ENCODE measurements at regions not wholly inside any gene's neighbourhood (a gene's known extent, or its start where the extent isn't known, plus 50 kb on each side); places are given as distances from the start of the nearest gene placed in this dataset.

DNA sequence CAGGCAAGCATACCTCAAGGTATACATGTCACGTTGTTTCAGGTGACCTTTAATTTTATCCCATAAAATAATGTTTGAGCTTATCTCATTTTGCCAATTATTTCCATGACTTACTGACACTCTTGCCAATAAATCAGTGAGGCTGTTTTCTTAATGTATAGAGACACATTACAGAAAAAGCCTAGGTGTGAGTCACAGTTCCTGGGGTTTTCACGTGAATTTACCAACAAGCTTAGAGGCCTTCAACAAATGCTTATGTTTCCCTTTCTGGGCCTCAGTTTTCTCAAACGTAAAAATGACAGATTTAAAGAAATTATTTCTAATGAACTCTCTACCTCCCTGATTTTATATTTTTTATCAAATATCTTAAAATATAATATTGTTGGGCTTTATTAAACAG is 517.5 kb upstream of the SPHKAP start:
- in situ Hi-C loops (cut with HindIII; ENCODE audit: low sequenced_read_pairs), result no loop called here
- H3K4me3 ChIP-seq (ENCODE audit: low read depth, low read length), result no peak overlapping the region
- DNase-seq (ENCODE audit: low read depth, low spot score), result no peak
- TF ChIP-seq, protein P1, sequence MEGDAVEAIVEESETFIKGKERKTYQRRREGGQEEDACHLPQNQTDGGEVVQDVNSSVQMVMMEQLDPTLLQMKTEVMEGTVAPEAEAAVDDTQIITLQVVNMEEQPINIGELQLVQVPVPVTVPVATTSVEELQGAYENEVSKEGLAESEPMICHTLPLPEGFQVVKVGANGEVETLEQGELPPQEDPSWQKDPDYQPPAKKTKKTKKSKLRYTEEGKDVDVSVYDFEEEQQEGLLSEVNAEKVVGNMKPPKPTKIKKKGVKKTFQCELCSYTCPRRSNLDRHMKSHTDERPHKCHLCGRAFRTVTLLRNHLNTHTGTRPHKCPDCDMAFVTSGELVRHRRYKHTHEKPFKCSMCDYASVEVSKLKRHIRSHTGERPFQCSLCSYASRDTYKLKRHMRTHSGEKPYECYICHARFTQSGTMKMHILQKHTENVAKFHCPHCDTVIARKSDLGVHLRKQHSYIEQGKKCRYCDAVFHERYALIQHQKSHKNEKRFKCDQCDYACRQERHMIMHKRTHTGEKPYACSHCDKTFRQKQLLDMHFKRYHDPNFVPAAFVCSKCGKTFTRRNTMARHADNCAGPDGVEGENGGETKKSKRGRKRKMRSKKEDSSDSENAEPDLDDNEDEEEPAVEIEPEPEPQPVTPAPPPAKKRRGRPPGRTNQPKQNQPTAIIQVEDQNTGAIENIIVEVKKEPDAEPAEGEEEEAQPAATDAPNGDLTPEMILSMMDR (IDR thresholded peaks at IDR 0.05; ENCODE audit: low read depth, low read length), result no peak

DNA sequence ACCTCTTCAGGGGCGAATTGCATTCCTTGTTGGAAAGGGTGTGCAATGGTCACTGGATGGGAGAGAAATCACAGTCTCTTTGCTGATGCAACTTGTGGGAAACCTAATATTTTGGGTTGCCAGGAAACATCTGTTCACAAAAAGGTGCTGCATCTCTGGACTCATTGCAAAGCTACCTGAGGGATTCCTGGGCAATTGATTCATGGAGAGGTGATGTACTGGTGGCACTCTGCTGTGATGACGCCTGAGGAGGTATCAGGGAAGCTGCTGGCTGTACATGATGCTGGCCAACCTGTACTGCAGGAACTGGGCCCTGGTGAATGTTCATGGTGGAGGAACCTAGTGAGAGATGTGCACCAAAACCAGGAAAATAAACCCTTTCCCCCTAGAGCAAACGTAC is 516.0 kb upstream of the SPHKAP start:
- H3K4me3 ChIP-seq (ENCODE audit: low read depth, low read length), result no peak overlapping the region
- TF ChIP-seq, protein P1 (IDR thresholded peaks at IDR 0.05; ENCODE audit: low read depth, low read length), result no peak
- no peak for DNase-seq (ENCODE audit: low read depth, low spot score)
- in situ Hi-C loops (cut with HindIII; ENCODE audit: low sequenced_read_pairs), result no loop called here

DNA sequence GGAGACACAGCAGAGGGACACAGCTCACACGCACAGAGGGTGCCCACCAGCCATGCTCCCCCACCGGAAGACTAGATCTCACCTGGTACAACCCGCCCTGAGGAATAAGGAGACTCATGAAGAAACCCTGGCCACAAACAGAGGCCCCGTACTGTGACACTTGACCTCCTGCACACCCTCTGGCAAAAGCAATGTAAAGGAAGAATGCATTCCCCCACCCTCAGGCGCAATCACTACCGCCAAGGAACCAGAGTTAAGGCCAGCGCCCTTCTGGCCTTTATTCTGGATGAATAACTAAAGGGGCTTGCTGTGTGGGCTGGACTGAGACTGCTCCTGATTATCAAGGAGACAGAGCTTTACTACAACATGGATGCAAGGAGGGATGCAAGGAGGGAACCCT is 509.2 kb upstream of the SPHKAP start:
- in situ Hi-C loops (cut with HindIII; ENCODE audit: low sequenced_read_pairs), result no loop called here
- H3K4me3 ChIP-seq (ENCODE audit: low read depth, low read length), result no peak overlapping the region
- TF ChIP-seq, protein P1 (IDR thresholded peaks at IDR 0.05; ENCODE audit: low read depth, low read length), result no peak
- no peak for DNase-seq (ENCODE audit: low read depth, low spot score)

DNA sequence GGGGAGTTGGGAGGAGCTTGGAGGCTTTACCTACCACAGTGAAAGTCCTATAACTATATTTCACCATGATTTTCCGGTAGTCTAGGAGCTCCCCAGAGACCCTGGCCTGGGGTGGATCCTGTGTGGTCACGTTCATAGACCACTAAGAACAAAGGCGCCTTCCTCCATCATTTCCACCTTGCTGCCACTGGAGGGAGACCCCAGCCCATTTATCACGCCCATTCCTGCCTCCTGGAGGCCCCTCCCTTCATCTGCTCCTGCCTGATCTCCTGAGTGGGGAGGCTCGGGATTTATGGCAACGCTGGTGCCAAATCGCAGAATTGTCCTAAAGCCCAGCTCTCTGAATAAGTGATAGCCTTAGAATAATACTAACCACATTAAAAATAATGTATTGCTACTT is 507.6 kb upstream of the SPHKAP start:
- in situ Hi-C loops (cut with HindIII; ENCODE audit: low sequenced_read_pairs), result no loop called here
- peak; percentile 28 for DNase-seq (ENCODE audit: low read depth, low spot score)
- TF ChIP-seq, protein P1 (IDR thresholded peaks at IDR 0.05; ENCODE audit: low read depth, low read length), result peak; percentile 39
- H3K4me3 ChIP-seq (ENCODE audit: low read depth, low read length), result no peak overlapping the region

DNA sequence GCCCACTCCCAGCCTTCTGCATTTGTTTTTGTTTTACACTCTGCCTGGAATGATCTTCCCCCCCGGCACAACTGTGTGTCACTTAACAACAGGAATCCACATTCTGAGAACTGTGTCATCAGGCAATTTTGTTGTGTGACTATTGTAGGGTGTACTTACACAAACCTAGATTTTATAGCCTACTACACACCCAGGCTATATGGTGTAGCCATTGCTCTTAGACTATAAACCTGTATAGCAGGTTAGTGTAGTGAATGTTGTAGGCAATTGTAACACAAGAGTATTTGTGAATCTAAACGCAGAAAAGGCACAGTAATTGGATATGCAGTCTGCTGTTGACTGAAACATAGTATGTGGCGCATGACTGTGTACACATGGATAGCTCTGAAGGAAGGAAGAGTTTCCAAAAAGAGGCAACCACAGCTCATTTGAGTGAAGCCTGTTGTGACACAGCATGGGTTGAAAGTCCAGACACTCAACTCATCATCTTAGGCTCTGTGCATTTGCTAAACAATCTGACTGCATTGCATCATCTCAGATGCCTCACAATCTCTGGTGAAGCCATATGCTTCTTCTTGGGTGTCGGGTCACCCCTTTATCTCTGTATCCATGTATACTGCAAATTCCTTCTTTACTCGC is 506.6 kb upstream of the SPHKAP start:
- H3K4me3 ChIP-seq (ENCODE audit: low read depth, low read length), result no peak overlapping the region
- peak; percentile 32 for DNase-seq (ENCODE audit: low read depth, low spot score)
- in situ Hi-C loops (cut with HindIII; ENCODE audit: low sequenced_read_pairs), result no loop called here
- TF ChIP-seq, protein P1 (IDR thresholded peaks at IDR 0.05; ENCODE audit: low read depth, low read length), result no peak

DNA sequence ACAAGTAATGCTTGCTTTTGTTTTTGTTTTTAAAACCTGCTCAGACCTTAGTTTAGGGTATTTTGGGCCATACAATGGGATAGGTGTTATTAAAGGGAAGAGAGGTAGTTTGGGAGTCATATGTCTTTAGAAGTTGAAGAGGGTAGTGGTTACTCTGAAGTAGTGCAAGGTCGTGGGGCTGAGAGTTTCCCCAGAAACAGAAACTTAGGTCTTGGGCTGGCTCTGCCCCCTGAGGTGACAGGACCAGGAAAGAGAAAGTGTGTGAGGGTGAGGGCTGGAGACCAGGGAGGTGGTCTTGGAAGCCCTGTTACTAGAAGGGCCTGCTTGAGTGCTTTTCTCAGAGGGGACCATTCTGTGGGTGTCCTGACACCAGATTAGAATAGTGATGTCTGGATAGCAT is 500.5 kb upstream of the SPHKAP start:
- TF ChIP-seq, protein P1 (IDR thresholded peaks at IDR 0.05; ENCODE audit: low read depth, low read length), result no peak
- no peak for DNase-seq (ENCODE audit: low read depth, low spot score)
- no peak overlapping the region for H3K4me3 ChIP-seq (ENCODE audit: low read depth, low read length)
- in situ Hi-C loops (cut with HindIII; ENCODE audit: low sequenced_read_pairs), result no loop called here
